ENCODE measurements at regions not wholly inside any gene's neighbourhood (a gene's known extent, or its start where the extent isn't known, plus 50 kb on each side); places are given as distances from the start of the nearest gene placed in this dataset.

GRCh38 chr5:175328687-175329086 lies 115.3 kb downstream of the DRD1 start:
- in situ Hi-C loops (cut with HindIII; ENCODE audit: low sequenced_read_pairs): no loop called here
- TF ChIP-seq CTCF (IDR thresholded peaks at IDR 0.05; ENCODE audit: low read depth, low read length, missing control alignments): no peak
- DNase-seq (ENCODE audit: low read depth): no peak
- H3K4me3 ChIP-seq (ENCODE audit: low read depth, low read length): no peak overlapping the region

DNA sequence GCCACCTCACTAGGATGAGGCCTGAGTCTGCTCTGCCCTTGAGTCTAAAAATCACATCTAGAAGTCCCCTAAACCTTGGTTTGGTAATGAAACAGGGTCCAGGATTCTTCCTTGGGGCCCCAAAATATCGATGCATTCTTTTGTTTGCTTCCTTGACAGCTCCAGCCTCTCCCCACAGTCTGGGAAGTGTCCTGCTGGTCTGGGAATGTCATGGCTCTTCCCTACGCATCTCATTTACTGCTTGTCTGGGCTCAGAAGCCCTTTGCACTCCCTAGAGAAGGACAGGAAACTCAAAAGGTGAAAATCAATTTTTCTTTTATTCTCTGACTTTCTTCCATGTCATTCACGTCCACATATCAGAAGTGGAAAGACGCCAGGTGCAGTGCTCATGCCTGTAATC lies 115.8 kb downstream of the DRD1 start:
- no peak overlapping the region for H3K4me3 ChIP-seq (ENCODE audit: low read depth, low read length)
- in situ Hi-C loops (cut with HindIII; ENCODE audit: low sequenced_read_pairs): no loop called here
- no peak for TF ChIP-seq CTCF (IDR thresholded peaks at IDR 0.05; ENCODE audit: low read depth, low read length, missing control alignments)
- no peak for DNase-seq (ENCODE audit: low read depth)

DNA sequence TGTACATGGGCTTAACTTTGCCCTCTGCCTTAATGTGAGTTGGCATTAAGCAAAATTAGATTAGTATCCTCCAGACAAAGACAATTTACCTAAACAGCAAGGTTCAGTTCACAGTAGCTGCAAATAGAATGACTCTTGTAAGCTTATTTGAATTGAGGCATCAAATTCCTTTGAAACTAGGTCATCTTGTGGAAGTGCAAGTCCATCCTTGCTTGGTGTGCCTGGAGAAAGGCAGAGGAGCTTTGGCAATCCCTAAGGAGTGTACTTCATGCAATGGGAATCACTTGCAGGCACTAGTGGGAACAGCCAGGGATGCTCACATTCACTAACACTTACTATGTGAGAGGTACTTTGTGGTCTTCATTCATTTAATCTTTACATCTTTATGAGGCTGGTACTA lies 118.3 kb downstream of the DRD1 start:
- H3K4me3 ChIP-seq (ENCODE audit: low read depth, low read length): no peak overlapping the region
- no peak for DNase-seq (ENCODE audit: low read depth)
- TF ChIP-seq CTCF (IDR thresholded peaks at IDR 0.05; ENCODE audit: low read depth, low read length, missing control alignments): no peak
- in situ Hi-C loops (cut with HindIII; ENCODE audit: low sequenced_read_pairs): no loop called here

- H3K4me3 ChIP-seq (ENCODE audit: low read depth, low read length): no peak overlapping the region
- no peak for TF ChIP-seq CTCF (IDR thresholded peaks at IDR 0.05; ENCODE audit: low read depth, low read length, missing control alignments)
- peak; percentile 41 for DNase-seq (ENCODE audit: low read depth)
- in situ Hi-C loops (cut with HindIII; ENCODE audit: low sequenced_read_pairs): no loop called here
Observed at GRCh38 chr5:175321927-175322532, 122.0 kb downstream of the DRD1 start.

DNA sequence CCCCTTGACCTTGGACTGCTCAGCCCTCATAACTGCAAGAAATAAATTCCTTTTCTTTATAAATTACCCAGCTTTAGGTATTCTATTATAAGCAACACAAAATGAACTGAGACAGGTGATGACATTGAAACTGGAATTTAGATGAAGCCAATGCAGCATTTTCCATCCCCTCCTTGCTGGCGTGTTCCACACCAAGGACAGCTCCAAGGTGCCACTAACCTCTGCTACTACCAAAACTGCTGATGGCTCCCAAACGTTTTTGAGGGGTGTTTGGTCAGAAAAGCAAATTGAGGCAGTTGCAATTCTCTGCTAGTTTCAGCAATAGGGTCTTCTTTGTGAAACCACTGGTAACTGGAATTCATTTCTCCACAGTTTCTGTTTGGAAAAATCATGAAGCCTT lies 124.8 kb downstream of the DRD1 start:
- in situ Hi-C loops (cut with HindIII; ENCODE audit: low sequenced_read_pairs): no loop called here
- no peak for TF ChIP-seq CTCF (IDR thresholded peaks at IDR 0.05; ENCODE audit: low read depth, low read length, missing control alignments)
- H3K4me3 ChIP-seq (ENCODE audit: low read depth, low read length): no peak overlapping the region
- DNase-seq (ENCODE audit: low read depth): no peak

DNA sequence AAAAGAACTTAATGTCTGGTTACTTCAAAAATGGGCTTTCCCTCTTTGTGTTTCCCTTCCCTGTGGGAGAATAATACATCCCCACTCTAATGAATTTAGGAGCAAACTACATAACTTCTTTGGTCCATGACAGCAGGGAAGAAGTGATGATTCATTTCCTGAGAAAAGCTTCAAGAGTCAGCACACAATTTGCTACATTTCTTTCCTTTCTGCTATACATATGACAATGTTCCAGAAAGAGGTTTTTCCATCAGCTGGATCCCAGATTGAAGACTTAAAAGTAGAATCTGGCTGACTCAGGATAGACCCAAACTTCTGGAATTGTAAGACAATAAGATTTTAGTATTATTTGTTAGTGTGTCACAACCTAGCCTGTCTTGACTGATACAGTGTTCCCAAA lies 126.1 kb downstream of the DRD1 start:
- no peak for DNase-seq (ENCODE audit: low read depth)
- in situ Hi-C loops (cut with HindIII; ENCODE audit: low sequenced_read_pairs): no loop called here
- TF ChIP-seq CTCF (IDR thresholded peaks at IDR 0.05; ENCODE audit: low read depth, low read length, missing control alignments): no peak
- H3K4me3 ChIP-seq (ENCODE audit: low read depth, low read length): no peak overlapping the region
